HG02943 (cell line): ENCODE measurements at regions not wholly inside any gene's neighbourhood (a gene's known extent, or its start where the extent isn't known, plus 50 kb on each side); places are given as distances from the start of the nearest gene placed in this dataset.

Experiments
- ATAC-seq: cut with Tn5 transposase; IDR thresholded peaks from one replicate; pipeline ENCODE4 v1.9.1; 2021; ENCODE audit warnings: mild to moderate bottlenecking, low read depth, moderate library complexity; ENCODE audit not compliant: unreplicated experiment

DNA sequence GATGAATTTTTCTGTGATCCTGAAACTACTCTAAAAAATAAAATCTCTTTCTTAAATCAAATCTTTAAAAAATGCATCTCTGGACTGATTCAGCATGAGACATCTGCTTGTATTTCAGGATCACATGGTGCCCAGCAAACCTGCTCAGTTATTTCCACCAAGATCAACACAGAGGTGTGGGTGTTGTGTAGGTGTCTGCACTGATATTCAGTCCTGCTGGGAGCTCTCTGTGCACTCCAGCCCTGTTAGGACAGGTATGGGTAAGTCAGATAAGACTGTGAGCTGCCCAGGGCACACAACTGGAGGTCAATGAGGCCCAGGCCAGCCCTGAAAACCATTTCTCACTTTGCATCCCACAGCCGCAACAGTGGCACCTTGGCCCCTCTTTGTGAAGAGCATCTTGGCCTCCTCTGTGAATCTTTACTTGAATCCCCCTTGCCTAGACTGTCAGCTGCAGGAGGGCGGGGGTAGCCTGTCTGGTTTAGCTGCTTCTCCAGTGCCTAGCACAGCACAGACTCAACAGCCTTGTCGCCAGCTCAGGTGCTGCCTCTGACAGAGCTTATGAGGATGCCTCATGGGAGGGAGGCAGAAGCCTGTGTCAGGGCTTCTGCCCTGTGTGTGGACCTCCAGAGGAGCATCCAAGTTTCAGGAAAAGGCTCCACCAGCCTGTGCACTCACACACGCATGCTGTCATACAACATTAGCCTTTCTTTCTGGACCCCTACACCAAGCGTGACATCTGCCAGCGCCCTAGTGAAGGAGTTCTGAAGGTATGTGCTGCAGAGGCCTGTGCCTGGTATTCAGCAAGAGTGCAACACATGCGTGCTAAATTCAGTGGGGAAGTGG lies 187.6 kb upstream of the CST7 start:
- no peak for ATAC-seq

DNA sequence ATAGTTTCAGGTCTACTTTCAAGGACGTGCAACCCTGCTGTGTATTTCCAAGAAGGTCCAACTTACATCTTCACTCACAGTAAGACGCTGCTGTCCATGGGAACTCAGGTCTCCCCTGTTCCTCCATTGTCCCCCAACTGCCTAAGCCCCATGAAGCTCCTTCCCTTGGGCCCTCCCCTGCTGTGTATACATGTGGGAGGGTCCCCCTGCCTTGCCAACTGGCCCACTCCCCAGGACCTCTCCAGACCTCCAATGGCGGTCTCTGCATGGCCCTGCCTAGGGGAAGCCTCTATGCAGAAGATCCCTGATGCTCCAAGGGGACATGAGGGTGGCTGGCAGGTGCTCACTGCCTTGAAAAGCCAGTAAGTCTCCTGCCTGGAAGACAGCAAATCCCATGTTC lies 186.7 kb upstream of the CST7 start:
- ATAC-seq, result no peak

DNA sequence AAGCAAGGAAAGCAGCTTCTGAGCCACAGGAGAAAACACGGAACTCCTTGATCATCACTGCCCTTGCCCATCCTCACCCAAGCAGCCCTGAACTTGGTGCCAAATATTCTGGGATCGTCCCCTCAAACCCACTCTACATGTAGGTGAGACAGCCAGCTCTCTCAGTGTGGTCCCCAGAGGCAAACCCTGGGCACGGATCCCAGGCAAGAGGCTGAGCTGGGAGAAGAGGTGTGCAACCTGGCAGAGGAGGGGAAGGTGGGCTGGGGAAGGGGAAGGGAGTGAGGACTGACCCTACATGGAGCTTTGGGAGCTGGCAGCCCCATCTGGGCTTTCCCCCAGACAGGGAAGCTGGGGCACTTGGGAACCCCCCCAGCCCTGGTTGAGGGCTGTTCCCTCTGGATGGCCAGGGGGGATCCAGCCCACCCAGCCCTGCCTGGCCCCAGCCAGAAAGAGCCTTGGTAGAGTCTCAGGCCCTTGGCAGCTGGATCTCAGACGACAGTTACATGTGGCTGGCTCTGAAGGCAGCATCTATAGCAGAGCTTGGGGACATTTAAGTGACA lies 186.2 kb upstream of the CST7 start:
- ATAC-seq, result no peak

DNA sequence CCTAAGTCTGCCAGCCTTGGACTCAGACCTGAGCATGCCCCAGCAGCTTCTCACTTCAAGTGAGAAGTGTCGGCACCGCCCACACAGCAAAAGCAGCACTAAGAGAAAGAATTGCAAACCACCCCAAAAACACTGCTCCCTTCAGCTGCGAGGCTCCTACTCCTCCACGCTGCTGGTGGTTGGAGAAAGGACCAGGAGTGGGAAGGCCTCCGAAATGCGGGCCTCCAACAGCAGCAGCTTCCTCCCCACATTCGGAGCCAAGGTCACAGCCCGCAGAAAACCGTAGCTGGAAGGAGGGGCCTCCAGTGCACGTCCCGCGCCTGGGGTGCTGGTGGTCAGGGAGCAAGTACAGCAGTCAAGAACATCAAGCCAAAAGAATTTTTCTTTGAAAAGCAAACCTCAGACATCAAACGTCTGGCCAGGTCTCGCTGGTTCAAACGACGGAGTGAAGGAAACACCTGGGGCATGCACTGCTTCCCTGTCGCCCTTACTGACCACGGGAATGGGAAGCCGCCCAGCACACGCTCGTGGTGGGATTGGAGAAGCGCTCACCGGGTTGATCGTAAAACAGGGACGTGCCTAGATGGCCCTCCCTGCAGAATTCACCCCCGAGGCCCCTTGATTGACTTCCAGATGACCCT lies 185.6 kb upstream of the CST7 start:
- ATAC-seq, result no peak

DNA sequence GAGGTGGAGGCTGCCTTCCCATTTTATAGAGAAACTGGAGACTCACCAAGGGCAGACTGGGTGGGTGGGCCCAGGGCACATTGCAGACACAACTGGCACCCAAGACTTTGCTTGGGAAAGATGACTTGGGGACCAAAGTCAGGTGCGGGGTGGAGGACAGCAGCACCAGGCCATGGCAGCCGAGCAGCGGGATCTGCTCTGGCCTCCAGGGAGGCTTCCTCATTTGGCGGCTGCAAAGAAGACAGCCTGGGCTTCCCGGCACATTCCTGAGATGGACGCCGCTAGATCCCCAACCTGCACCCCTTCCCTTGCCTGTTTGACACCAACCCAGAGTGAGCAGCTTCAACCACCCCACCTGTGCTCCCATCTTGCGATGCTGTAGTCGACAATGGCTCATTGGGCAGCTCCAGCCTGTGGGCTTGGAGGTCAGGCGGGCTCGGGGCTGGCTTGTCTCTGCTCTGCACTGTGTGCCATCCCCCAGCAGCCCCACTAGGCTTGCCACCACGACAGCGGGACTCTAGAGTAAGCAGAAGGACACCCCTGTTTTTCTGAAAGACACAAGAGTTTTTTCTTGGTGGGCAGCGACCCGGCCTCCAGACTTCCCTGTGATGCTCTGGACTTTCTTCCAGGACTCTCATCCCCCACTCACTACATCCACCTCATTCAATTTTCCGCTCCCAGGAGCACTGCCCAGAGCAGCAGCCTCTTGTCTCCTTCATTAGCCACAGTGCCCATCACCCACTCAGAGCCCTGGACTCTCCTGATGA lies 184.9 kb upstream of the CST7 start:
- no peak for ATAC-seq

DNA sequence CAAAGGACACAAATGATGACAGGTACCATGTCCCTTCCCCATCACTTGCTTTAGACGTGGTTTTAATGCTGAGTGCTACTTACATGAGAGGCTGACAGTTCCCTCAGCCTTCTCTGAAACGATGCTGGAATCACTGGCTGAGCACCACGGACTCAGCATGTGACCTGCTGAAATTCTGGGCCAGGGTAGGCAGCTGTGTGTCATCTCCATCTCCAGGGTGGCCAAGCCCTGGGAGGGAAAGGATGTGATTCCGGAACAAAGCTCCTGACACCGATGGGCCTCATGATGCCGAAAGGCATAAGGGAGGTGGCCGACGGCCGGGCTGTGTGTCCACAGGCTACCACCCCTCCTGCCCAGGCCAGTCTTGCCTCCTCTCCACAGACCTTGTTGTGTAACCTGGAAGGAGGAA lies 184.3 kb upstream of the CST7 start:
- no peak for ATAC-seq

DNA sequence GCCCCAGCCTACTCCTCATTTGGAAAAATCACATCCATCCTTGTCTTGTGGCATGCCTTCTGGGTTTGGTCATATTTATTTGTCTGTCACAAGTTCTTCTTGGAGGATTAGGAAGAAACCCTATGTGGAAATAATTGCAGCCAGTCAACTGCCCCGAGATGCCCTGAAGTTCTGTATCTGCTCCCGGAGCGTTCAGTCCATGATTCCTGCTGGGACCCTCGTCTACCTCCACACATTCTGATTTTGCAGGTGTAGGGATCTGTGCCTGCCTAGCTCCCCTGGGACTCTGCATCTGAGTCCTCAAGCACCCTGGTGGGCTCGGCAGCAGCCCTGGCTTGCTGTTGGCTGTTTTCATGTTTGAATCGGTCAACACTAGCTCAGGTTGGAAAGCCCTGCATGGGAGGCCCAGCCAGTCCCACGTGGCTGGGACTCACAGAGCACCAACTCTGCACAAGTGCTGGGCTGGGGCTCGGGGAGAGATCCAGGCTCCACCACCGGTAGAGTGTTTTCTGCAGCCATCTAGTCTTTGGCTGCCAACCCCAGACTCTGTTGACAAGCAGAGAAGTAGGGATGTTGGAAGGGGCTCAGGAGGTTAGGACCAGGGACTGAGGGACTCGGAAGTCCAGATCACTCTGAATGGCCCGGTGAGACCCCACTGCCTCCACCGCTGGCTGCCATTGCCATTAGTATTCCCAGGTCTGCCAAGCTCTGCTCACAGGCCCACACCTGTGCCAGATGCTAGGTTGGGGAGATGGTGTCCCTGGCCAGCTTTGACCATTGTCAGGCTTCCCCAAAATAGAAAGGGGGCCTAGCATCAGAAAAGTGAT lies 183.5 kb upstream of the CST7 start:
- ATAC-seq, result no peak

DNA sequence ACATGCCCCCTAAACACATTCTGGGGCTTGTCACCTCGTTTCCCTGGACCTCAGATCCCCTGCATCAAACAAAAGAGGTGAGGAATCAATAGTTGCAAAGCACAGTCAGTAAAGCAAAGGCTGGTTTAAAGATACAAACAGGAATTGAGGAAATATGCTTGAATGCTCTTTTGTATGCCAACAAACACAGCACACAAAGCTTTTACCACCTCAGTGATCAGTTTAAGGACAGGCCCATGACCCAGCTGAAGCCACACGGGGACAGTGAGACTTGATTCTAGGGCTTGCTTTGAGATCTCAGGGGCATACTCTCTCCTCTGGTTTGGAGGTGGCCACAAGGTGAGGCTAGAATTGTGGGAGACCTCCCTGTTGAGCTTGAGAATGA lies 182.9 kb upstream of the CST7 start:
- ATAC-seq, result no peak

DNA sequence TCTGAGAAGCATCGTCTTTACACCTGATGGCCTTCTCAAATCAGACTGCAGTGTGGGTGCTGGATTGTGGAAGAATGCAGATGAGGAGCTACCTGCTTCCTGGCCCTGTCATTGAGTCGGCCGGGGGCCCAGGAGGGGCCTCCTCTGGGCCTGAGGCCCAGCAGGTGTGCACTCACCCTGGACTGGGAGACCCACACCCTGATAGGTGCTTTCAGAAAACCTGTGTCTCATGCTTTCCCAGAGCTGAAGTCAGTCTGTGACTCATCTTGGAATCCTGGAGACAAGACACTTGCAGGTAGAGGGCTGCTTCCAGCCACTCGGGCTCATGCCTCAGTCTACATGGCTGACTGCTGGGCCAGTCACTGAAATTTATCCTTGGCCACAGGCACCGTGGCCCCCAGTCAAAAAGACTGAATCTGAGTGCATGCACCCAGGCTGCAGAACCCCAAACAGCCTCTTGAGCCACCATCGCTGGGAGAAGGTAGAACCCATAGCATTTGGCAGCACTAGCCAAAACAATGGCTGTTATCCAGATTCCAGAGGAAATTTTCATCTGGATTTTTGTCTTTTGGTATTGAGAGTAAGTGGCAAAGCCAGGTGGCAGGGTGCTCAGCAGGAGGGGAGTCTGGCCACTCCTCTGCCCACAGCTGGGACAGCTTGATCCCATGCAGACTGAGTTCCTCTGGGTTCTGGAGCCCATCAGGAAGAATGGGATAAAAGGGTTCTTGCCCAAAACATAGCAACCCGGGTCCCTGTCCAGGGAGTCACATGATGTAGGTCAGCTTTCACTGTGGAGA lies 182.0 kb upstream of the CST7 start:
- no peak for ATAC-seq

DNA sequence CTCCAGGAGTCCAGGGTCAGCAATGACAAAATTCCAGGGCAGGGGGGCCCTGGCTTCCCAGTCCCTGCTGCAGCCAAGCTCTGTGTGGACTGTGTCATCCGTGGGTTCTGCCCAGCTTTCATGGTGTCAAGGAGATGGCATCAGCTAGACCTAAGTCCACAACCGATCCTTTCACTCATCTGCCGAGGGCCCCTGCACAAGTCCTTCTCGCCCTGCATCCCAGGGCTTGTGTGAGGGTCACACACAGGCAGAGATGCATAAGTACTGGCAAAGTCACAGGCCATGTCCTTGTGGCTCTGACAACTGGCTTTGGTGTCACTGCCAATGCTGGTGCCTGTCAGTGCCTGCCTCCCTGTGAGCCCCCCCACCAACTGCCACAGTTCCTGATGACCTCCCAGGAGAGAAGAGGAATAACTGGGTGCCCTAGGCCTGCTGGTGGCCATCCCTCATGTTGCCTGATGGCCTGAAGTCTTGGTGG lies 181.4 kb upstream of the CST7 start:
- no peak for ATAC-seq

DNA sequence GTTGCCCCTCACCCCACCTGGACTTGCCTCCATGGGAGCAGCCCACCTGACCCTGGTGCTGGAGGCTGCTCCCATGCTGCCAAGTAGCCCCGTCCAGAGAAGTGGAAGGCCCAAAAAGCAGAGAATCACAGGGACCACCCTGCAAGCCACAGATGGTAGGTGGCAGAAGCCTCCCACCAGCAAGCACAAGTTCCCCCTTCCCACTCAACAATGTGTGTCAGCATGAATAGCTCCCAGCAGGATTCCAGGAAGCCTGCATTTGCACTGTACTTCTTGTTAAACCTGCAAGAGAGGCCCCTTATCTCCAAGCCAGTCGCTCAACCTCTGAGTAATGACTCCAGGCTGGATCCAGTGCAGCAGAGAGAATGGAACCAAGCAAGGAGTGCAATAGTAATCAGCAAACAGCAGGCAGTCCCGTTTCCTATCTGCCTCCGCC lies 180.8 kb upstream of the CST7 start:
- ATAC-seq, result no peak

DNA sequence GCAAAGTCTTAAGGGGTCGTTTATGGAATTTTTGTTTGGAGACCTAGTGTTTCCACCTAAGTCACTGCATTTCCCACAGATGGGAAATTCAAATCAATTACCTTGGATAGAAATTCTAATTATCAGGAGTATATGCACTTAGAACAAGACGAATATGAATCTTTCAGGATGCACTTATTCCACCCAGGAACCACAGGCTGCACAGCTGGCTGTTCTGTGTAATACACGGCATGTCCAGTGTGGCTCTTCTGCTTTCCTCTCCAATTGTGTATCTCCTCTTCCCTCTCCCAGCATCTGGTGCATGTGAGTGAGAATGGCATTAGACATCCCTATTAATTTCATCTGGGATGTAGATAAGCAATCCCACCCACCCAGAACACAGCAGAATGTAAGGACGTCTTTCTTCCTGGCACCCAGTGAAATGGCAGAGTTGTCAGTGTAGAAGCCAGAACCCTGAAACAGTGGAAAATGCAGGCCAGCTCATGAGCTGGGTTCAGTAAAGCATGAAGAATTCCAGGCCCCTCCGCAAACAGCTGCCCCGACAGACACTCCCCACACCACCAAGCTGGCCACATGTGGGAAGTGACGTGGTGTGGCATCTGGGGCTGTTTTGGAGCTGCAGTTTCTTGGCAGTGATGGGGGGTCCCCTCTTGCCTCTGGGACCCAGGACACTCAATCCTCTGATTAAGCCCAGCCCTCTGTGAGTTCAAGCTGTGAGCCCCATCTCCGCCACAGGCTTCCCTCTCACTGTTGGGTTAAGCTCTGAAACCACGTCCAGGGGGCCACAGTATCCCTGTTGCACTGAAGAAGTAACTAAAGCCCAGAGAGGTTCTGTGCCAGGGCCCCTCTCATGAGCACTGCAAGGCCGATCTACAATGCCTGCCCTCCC lies 180.1 kb upstream of the CST7 start:
- no peak for ATAC-seq

DNA sequence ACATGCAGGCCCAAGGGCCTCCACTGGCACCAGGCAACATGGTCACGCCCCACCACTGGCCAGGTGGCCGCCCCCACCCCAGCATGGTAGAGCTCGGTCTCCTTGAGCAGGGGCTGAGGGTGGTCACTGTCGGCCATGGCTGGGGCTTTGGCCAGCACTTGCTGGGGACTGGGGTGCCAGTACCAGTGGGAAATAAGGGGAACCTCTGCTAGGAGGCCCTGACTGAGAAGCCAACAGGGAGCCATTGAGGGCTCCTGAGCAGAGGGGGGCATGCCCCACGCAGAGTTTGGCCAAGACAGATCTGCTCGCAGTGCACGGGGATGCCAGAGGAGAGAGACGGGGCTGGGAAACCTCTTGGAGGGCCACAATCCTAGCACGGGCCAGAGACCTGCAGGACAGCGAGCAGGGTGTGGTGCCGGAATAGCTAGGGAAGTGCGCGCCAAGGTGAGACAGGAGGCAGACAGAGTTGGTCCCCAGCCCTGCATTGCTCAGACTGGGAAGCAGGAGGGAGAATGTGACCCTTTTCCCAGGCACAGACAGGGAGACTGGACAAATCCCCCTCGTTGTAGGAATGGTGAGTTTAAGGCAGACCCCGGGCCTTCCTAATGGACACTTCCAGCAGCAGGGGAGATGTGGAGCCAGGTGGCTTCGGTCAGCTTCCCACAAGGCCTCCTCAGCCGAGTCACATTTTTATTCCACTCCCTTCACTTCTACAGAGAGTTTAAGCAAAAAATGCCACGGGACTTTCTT lies 179.0 kb upstream of the CST7 start:
- no peak for ATAC-seq

DNA sequence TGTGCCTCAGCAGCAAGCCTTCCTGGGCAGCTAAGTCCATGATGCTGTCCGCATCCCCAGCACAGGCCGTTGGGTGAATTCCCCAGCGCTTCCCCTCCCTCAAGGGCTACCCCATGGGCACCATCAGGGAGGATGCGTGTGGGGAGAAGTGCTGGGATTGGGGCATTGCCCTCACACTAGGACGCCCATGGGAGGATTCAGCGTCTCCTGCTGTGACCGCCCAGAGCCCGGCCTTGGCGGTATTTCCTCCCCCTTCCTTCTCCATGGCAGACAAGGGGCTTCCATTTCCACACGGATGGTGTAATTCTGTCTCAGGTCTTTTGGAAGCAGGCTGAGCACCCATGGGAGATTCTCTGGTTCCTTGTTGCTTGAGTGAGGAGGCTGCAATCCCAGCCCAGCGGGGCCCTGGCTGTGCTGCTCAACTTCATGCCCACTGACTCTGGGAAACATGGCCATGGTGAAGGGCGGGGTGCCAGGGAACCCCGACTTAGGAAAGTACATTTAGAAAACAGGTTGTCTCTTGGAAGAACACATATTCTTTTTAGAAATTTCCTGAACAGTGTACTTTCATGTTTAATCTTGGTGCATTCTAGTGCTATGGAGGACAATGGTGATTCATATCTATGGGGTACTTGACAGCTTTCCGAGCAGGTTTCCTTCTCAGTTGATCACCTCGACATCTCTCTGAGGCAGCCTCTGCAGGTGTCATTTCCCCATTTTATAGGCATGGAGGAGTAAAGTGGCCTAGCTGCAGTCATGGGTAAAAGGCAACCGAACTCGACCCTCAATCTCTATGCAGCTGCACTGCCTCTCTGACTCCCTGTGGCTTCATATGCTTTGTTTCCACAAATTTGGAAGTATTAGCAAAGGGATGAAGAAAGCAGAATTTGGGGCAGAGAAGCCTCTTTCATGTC lies 178.2 kb upstream of the CST7 start:
- ATAC-seq, result no peak

DNA sequence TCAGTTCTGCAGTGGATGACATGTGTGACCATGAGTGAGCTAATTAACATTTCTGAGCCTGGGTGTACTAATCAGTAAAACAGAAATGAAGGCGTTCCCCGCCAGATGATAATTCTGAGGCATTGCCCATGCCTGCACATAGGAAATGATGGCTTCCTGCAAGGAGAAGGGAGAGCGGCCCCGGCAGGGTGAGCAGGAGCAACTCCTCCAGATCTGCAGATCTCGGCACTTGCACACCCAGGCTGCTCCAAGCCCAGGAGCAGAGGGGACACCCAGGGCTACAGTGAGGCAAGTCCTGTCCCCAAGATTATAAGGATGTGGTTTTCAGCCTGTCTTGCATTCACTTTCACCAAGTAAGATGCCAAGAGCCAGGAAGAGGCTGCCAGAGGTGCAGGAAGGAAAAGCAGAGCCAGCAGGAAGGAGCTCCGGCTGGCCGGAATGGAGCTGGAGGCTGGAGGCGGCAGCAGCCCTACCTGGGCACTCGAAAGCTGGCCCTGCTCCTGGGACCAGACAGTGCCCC lies 177.5 kb upstream of the CST7 start:
- ATAC-seq, result no peak

DNA sequence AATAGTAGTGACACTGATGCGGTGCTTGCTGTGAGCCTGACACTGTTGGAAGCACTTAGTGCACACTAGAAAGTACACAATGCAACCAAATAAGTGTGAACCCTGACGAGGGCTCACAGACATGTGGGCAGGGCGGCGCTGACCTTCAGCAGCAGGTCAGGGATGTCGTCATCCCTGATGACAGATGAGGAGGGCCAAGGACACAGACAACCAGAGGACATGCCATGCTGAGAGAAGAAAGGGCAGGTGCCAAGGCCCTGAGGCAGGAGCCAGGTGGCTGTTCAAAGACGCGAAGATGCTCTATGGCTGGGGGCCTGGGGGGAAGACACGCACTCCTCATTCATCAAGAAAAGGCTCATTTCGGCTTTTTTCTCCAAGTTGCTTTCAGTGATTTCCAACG lies 176.4 kb upstream of the CST7 start:
- ATAC-seq, result no peak
